ENCODE measurements at regions not wholly inside any gene's neighbourhood (a gene's known extent, or its start where the extent isn't known, plus 50 kb on each side); places are given as distances from the start of the nearest gene placed in this dataset.

DNA sequence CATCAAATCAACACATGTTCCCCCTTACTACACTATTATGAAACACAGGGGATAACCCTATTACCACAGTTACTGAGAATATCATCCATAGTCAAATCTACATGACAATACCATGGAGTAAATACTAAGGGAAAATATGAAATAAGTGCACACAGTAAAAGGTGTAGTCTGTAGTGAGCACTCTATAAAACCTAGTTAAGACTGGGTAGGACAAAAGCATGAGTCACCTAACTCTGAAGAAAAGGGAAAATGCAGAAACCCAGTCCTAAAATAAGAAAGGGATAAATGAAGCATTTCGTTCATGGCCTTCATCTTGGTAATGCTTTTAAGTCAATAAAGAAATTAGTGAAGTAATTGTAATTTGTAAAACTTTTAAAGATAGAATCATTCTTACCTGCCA lies 65.4 kb upstream of the ACVR2A start:
- Histone ChIP-seq H3K27ac (no peak overlapping the region), H3K4me3 (no peak overlapping the region), H3K4me1 (no peaks in the 10 kb centered on the region), H3K9me3 (no peaks in the 10 kb centered on the region), H3K27me3 (no peaks in the 10 kb centered on the region), H3K36me3 (no peaks in the 10 kb centered on the region)
- no peak for DNase-seq
- TF ChIP-seq POLR2A (IDR thresholded peaks at IDR 0.05) (no peak), CTCF (IDR thresholded peaks at IDR 0.05) (no peak)

- H3K4me1 ChIP-seq = no peaks in the 10 kb centered on the region
- TF ChIP-seq CTCF (IDR thresholded peaks at IDR 0.05) (no peak), POLR2A (IDR thresholded peaks at IDR 0.05) (no peak)
- no peak overlapping the region for H3K27ac ChIP-seq
- no peaks in the 10 kb centered on the region for H3K36me3 ChIP-seq
- H3K4me3 ChIP-seq = no peak overlapping the region
- H3K27me3 ChIP-seq = no peaks in the 10 kb centered on the region
- no peaks in the 10 kb centered on the region for H3K9me3 ChIP-seq
- DNase-seq = no peak
Measured at GRCh38 chr2:147777394-147777793, 67.4 kb upstream of the ACVR2A start.

DNA sequence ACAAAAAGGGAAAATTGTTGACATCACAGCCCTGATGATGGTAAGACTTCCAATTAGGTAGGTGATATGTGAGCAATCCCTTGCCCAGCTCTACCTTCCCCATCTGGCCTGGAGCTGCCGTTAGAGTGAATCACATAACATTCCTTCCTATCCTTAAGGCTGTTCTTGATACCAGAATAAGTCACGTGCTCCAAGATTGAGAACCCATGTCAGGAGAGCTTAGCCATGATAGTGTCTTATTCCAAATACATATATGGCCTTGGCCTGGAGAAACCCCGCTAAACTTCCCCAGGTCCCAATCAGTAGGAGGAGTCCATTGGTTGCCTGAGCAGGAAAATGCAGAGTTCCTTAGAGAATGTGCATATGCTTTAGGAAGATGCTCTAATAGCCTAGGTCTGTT lies 70.0 kb upstream of the ACVR2A start:
- H3K36me3 ChIP-seq = no peaks in the 10 kb centered on the region
- H3K9me3 ChIP-seq = no peaks in the 10 kb centered on the region
- TF ChIP-seq CTCF (IDR thresholded peaks at IDR 0.05) (no peak), POLR2A (IDR thresholded peaks at IDR 0.05) (no peak)

GRCh38 chr2:147773479-147773878 lies 71.3 kb upstream of the ACVR2A start:
- Histone ChIP-seq H3K4me3 (no peak overlapping the region), H3K36me3 (no peaks in the 10 kb centered on the region), H3K9me3 (no peaks in the 10 kb centered on the region), H3K27me3 (no peaks in the 10 kb centered on the region), H3K27ac (no peak overlapping the region), H3K4me1 (no peaks in the 10 kb centered on the region)
- no peak for DNase-seq
- TF ChIP-seq CTCF (IDR thresholded peaks at IDR 0.05) (no peak), POLR2A (IDR thresholded peaks at IDR 0.05) (no peak)

More for the DNA sequence above, 70.0 kb upstream of the ACVR2A start:
- Histone ChIP-seq H3K27ac (no peak overlapping the region), H3K4me3 (no peak overlapping the region), H3K4me1 (no peaks in the 10 kb centered on the region), H3K27me3 (no peaks in the 10 kb centered on the region)
- no peak for DNase-seq

DNA sequence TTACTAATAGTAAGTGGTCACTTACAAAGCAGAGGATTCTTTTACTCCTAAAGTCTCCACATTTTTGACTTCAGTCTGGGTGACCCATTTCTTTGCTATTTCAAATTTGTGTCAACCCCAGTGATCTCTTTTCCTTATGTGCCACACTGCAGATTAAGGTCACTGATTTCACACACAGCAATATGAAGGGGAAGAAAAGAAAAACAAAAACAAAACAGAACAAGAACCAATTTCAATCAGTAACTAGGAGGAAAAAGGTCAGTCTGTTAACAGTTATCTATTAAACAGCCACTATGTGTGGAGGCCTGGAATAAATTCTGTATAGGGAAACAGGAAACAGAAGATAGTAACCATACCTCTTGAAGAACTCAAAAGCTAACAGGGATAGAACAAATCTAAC lies 72.0 kb upstream of the ACVR2A start:
- H3K9me3 ChIP-seq = no peaks in the 10 kb centered on the region
- H3K4me3 ChIP-seq = no peak overlapping the region
- no peak for DNase-seq
- no peaks in the 10 kb centered on the region for H3K4me1 ChIP-seq
- TF ChIP-seq POLR2A (IDR thresholded peaks at IDR 0.05) = no peak
- no peak for TF ChIP-seq CTCF (IDR thresholded peaks at IDR 0.05)
- H3K36me3 ChIP-seq = no peaks in the 10 kb centered on the region
- H3K27me3 ChIP-seq = no peaks in the 10 kb centered on the region
- no peak overlapping the region for H3K27ac ChIP-seq

GRCh38 chr2:147763861-147764260 lies 81.0 kb upstream of the ACVR2A start:
- no peak for TF ChIP-seq POLR2A (IDR thresholded peaks at IDR 0.05)
- no peak for TF ChIP-seq CTCF (IDR thresholded peaks at IDR 0.05)
- Histone ChIP-seq H3K4me1 (no peaks in the 10 kb centered on the region), H3K4me3 (no peak overlapping the region), H3K27ac (no peak overlapping the region), H3K27me3 (no peaks in the 10 kb centered on the region), H3K9me3 (no peaks in the 10 kb centered on the region), H3K36me3 (no peaks in the 10 kb centered on the region)
- no peak for DNase-seq

Measured in Peyer's patch (tissue), 4 donors.